Activated CD4-positive, alpha-beta T cell treated with anti-CD3 and anti-CD28 coated beads for 1 hour (primary cell): ENCODE measurements at regions not wholly inside any gene's neighbourhood (a gene's known extent, or its start where the extent isn't known, plus 50 kb on each side); places are given as distances from the start of the nearest gene placed in this dataset.
A peak's percentile ranks its signal among the peaks of the same experiment; 100 is the strongest.
"Not testable (repeated sequence)": the region's sequence is repeated elsewhere in the genome, so short reads cannot be mapped to it uniquely, and the experiment has no call there.

Experiments
- DNase-seq: peaks from one replicate; pipeline ENCODE4 v3.0.0-alpha.2; 2020

DNA sequence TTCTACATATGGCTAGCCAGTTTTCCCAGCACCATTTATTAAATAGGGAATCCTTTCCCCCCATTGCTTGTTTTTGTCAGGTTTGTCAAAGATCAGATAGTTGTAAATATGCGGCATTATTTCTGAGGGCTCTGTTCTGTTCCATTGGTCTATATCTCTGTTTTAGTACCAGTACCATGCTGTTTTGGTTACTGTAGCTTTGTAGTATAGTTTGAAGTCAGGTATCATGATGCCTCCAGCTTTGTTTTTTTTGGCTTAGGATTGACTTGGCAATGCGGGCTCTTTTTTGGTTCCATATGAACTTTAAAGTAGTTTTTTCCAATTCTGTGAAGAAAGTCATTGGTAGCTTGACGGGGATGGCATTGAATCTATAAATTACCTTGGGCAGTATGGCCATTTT is 60.0 kb upstream of the GPC3 start:
- DNase-seq, result not testable (repeated sequence)

DNA sequence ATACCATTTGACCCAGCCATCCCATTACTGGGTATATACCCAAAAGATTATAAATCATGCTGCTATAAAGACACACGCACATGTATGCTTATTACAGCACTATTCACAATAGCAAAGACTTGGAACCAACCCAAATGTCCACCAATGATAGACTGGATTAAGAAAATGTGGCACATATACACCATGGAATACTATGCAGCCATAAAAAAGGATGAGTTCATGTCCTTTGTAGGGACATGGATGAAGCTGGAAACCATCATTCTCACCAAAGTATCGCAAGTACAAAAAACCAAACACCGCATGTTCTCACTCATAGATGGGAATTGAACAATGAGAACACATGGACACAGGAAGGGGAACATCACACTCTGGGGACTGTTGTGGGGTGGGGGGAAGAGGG is 81.7 kb upstream of the GPC3 start:
- not testable (repeated sequence) for DNase-seq

DNA sequence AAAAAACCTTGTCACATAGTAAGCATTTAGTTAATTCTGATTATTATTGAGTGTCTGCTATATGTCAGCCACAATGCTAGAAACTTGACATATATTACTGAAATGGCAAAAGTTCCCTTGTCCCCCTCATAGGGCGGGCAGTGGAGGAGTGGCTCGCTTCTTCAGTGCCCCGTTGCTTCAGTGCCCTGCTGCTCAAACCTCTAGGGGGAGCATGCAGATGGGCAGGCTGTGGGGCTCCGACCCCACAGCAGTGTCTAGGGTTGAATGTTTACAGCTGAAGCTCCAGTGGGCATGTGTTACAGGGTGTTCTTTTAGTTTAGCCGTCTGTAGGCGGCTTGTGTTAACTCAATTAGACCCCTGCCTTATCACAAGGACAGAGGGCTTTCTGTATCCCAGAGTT is 86.5 kb upstream of the GPC3 start:
- not testable (repeated sequence) for DNase-seq

DNA sequence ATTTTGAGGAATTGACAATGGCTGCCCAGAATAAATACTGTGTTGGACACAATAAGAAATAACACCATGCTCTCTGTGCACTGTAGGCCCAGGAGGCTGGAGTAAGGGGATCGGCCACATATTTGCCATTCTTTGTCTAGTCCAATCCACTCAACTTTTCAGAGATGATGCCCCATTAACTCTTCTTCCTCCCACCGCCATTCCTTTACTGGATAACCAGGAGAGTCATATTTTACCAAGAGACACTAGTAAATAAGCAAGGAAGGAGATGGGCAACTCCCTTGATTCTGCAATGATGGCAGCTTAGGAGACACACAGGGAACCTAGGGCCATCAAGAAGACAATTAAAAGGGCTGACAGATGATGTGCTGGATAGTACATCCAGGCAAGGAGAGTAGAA is 87.9 kb upstream of the GPC3 start:
- DNase-seq, result no peak

DNA sequence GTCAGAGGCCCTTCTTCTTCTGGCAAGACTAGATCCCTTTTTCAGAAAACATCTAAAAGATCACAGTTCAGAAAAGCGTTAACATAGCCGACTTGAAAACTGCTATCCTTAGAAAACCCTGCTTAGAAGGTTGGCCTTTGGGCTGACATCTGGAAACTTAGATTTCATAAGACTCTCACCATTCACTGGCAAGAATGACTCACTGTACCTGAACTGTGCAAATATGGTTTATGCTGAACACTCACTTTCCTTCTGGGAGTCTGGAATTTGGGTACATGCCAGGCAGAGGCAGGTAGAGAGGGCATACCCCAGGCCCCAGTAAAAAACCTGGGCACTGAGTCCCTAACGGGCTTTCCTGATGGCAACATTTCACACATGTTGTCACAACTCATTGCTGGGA is 88.8 kb upstream of the GPC3 start:
- no peak for DNase-seq

DNA sequence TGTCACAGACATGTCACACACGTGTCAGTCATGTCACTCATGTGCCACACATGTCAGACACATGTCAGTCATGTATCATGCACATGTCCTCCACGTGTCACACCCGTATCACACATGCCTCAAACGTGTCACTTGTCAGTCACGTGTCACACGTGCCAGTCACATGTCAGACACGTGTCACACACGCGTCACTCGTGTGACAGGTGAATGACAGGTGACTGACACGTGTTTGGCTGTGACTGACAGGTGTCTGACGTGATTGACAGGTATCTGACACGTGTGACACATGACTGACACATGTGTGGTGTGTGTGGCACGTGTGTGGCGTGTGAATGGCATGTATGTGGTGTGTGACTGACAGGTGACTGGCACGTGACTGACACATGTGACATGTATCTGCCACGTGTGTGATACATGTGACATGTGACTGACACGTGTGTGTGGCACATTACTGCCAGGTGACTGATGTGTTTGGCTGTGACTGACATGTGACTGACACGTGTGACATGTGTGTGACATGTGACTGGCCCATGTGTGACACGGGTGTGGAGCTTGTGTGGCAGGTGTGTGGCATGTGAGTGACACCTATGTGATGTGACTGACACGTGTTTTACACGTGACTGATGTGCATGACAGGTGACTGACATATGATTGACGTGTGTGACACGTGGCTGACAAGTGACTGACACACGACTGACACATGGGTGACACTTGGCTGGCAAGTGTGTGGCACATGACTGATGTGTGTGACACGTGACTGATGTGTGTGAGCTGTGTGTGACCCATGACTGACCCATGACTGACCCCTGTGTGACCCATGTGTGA is 90.7 kb upstream of the GPC3 start:
- no peak for DNase-seq

DNA sequence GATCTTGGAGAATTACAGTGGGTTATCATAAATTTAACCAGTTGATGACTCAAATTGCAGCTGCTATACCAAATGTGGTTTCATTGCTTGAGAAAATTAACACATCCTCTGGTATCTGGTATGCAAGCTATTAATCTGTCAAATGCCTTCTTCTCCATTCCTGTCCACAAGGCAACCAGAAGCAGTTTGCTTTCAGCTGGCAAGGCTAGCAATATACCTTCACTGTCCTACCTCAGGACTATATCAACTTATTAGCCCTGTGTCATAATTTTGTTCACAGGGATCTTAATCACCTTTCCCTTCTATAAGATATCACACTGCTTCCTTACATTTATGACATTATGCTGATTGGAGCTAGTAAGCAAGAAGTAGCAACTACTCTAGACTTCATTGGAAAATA is 110.0 kb upstream of the GPC3 start:
- no peak for DNase-seq

DNA sequence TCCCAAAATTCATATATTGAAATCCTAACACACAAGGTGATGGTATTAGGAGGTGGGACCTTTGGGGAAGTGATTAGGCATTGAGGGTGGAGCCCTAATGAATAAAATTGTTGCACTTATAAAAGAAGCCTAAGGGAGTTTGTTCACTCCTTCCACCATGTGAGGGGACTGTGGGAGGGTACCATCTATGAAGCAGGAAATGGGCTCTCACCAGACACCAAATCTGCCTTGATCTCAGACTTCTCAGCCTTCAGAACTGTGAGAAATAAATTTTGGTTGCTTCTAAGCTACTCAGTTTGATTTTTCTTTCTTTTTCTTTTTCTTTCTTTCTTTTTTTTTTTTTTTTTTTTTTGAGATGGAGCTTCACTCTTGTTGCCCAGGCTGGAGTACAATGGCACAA is 116.2 kb upstream of the GPC3 start:
- no peak for DNase-seq

DNA sequence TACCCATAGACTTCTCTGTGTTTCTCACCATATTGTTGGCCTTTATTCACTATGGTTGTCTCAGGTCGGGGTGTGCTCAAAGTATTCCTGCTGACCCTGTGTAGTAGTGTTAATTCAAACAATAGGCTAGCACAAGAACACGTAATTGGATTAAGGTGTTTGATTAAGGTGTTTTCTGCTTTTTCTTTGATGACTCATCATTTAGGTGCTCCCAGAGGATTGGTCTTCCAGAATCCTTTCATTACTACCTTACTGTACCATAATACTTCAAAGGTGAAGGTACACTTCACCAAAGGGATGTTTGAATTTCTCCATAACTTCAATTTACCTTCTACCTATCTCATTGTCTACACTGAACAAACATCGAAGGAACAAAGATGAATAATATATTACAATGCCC is 121.7 kb upstream of the CCDC160 start:
- no peak for DNase-seq

DNA sequence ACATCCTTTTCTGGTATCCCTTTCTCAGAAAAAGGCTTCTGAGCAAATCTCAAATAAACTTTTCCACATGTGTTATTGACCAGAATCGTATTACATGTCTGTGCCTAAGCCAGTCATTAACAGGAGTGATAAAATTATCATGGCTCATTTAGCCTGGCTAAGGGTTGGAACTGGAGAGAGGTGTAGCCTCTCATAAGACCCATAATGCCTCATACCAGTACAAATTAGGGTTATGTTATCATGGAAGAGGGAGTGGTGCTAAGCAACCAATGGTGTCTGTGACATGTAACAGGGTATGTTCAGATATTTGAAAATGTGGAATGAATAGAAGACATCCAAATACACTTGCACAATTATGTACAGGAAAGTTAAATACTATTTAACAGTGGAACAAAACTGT is 99.6 kb upstream of the CCDC160 start:
- no peak for DNase-seq

DNA sequence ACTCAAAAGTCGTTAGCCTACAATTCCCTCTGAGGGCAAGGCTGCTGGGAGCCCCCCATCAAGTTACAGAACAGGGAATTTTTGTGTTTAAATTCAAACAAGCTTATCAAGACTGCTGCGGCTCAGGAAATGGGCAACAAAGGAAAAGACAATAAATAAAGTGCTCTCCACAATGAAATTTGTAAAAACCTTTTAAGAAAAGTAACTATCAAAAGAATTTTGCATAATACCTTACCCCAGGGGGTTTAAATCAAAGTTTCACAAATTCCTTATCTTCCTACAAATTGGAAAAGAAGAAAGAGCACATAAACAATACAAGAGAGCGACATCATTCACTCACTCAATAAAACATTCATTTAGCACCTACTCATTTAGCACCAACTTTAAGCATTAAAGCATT is 97.9 kb upstream of the CCDC160 start:
- DNase-seq, result no peak

DNA sequence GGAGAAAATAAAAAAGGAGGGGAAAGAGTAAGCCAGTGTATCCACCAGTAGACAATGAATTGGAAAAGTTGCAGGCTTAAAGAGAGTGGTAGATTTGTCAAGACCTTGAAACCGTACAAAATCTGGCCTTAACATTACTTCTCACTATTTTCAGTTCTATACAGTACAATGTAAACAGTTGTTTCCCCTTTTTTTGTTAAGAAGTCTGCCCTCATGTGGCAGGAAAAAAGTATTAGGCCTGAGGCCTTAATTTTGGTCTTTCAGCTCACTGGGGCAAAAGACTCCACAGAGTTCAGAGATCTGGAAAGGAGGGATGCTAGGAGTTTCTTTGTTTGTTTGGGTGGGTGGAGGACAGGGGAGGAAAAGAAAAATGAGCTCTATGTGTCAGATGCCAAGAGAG is 92.8 kb upstream of the CCDC160 start:
- DNase-seq, result no peak

DNA sequence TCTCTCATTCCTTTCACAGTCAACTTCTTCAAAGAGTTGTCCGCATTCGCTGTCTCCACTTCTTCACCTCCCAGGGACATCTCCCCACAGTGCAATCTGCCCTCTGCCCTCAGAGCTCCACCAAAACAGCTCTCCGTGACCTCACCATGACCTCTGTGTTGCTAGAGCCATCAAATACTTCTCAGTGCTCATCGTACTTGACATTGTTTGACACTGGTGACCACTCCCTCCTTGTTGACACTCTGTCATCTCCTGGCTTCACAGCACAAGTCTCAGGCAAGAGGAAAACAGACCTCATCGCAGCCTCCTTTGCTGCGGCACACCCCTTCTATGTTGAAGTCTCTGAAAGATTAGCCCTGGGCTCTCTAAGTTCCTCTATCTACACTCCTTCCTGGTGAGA is 90.5 kb upstream of the CCDC160 start:
- no peak for DNase-seq

DNA sequence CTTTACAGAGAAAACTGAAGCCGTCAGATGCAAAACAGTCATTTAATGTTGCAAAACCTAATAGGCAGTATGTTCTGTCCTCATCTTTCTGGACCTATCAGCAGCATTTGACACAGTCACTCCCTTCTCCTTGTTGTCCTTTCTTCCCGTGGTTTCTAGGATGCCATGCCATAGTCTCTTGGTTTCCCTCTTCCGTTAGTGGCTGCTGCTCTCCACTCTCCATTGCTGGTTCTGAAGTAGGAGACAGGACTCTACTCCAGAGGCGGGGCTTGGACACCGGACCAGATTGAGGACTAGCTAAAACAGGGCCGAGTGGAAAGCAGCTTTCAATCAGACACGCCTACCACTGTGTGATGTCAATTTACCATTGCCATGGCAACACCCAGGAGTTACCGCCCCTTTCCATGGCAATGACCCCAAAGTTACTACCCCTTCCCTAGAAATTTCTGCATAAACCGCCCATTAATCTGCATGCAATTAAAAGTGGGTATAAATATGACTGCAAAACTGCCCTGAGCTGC is 88.8 kb upstream of the CCDC160 start:
- DNase-seq, result no peak

DNA sequence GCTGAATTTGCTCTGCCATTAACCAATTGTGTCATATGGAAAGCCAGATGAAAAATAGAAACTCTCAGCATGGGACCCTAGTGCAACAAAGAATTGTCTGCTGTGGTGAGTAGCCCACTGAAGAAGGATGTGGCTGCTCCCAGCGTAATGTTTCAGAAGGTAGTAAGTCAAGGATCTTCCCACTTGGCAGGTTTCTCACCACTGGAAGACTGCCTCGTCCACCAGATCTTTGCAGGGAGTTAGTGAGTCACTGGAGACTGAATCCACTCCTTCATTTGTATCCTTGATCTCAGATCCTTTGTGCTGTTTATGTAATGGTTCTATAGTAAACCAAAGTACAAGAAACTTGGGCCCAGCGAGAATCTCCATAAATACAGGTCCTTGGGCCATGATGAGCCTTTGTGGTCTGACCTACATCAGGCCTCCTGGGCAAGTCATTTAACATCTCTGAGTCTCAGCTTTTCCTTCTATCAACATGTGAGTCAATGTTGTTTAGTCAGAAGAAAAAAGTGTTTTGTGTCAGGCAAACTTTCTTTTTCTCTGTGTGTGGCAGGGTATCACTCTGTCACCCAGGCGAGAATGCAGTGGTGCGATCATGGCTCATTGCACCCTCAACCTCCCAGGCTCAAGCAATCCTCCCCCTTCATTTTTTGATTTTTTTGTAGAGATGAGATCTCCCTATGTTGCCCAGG is 78.0 kb upstream of the CCDC160 start:
- no peak for DNase-seq

DNA sequence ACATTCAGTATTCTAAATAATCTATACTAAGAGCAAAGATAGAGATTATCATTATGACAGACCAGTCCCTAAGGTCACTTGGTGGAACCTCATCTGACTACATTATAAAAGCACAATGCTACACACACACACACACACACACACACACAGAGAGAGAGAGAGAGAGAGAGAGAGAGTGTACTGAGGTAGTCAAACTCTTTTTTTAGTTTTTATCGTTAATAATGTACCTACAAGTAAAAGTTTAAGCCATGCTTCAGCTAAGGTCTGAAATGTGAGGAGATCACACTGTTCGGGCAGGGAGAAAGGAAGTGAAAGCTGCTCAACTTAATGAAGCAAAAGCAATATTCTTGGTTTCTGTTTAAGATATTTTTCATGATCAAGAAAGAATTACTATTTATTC is 75.8 kb upstream of the CCDC160 start:
- DNase-seq, result no peak

DNA sequence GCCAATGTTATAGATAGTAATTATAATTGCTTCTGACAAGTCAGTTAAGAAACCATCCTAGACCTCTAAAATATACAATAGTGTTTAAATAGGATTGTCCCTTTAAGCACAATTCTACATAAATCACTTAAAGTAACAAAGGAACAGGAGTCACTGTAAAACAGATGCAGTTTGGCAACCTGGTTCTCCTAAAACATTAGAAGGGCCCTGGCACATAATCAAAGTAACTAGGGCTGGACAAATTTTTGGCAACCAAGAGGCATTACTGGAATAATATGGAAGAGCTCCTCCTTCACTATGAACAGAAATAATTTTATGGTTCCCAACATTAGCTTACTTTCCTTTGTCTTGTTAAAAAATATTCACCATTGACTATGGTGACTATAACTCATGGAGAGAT is 75.0 kb upstream of the CCDC160 start:
- DNase-seq, result no peak

DNA sequence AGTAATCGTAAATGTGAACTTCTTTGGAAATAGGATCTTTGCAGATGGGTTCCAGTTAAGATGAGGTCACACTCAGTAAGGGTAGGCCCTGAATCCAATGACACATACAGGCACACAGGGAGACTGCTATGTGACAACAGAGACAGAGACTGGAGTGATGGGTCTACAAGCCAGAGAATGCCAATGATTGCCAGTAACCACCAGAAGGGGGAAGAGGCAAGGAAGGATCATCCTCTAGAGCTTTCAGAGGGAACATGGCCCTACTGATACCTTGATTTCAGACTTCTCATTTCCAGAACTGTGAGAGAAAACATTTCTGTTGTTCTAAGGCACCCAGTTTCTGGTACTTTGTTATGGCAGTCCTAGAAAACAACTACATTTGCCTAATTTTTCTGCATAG is 73.1 kb upstream of the CCDC160 start:
- no peak for DNase-seq

DNA sequence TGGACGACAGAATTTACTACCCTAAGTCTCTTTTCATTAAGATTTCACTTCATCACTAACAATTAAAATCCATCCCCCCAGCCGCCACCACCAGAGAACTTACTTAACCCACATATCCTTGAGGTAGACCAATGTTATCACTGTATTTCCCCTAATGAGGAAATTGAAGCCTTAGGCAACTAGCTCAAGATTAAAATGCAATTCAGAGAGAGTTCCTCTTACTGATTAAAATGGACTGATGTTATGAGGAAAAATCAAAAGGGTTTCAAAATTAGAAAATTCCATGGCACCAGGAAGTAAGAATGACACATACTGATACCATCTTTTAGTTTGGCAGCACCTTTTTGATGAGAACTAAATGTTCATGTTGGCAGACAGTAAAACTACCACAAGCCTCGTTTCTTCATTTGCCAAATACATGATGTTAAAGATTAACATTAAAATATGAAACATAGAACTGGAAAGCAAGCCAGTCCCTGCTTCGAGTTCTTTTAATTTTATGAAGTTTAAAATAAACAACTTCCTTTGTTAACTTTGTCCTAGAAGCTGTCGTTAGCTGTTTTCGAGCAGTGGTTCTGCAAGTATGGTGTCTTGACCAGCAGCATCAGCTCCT is 69.3 kb upstream of the CCDC160 start:
- no peak for DNase-seq

DNA sequence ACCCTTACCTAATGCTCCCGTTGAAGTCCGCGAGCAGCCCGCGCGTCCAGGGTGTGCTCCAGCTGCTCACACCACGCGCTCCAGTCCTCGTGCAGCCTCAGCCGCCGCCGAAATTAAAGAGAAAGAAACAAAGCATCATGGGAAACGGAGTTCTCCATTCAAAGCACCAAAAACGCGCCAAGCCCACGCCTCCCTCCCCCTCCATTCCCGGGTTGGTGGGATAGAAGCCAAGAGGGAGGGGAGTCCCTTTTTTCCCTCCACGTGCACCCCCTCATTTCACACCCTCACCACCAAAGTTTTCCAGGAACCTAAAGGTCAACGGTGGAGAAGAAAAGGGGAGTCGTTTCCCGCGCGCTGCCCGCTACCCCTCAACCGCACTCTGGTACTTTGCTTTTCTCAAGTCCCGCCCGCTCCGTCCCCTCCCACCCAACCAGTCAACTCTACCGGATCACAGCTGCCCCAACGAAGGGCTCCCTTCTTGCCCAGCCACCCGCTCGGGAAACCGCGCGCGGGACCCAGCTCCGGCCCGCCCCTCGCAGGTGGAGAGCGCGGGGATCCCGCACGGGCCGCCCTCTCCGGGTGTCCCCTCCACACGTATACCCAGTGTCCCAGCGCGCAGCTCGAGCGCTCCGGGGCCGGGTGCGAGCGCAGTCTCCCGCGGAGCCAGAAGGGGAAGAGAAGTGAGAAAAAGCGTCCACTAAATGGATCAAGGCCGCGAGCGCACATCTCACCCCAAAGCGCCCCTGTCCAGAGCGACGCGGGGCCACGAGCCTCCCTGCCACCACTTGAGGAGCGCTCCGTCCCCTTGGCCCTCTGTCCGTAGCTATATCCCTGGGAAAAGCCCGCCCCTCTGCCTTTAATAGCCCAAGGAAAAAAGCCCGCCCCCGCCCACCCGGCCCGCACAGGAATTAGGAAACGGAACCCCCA is 65.1 kb upstream of the CCDC160 start:
- peak; percentile 8 for DNase-seq

DNA sequence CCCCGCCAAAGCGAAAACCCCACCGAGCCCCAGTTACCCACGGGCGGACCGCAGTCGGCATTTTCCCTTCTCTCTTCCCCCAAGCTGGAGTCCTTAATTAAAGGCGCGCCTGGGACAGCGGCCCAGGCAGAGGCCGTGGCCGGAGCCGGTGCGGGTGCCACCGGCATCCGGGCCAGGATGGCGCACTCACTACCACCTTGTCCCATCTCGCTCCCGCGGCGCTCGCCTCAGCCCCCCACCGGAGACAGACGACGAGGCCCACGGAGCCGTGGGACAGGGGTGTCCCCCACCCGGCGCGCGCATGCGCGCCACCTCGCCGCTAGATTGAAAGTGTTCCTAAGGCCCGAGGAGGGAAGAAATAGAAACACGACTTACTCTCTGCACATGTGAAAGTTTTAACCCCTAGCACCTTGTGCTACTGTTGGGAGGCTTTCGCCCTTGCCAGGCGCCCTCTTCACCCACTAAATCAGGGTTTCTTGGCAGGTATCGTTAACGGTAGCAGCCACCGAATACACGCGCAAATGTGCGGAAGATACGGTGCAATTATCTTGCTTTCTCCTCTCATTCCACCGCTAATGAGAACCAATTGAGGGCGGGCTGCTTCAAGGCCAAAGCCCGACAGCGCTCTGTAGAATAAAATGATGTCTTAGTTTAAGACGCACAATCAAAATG is 64.3 kb upstream of the CCDC160 start:
- DNase-seq, result peak; percentile 24

DNA sequence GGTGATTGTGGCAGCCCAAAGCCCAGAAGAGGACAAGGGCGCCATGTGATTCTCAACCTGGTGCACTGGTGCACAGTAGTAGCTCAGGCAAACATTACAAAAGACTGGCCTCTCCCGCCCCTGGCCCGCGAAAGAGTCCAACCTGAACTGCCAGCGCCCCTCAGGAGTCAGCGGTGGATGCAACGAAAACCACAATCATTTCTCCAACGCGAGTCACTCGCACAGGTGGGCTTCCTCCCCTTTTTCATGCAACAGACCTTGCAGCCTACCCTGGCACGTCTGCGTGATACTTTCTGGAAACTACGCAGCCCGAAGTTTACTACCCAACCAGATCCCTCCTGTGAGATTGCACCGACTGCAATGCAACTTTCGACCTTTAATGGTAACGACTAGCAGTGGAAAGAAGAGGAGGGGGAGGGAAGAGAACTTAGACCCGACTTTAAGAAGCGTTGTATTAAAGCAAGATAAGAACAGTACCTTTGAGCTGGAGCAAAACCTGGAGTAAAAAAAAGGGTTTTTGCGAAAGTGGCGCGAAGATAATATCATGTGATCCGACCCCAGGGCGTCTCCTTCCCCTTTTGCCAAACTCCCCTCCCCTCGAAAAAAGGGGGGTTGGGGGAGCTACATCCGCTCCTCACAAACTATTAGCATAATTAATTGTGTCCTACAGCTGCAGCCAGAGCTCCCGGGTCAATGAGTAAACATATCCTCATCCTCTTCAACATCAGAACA is 63.3 kb upstream of the CCDC160 start:
- DNase-seq, result no peak
